Left lung (tissue), 4 donors: ENCODE measurements at regions not wholly inside any gene's neighbourhood (a gene's known extent, or its start where the extent isn't known, plus 50 kb on each side); places are given as distances from the start of the nearest gene placed in this dataset.
A peak's percentile ranks its signal among the peaks of the same experiment; 100 is the strongest.

Source experiments
- ATAC-seq: fragments of 200-7000 bp; cut with Tn5 transposase; one replicate; pipeline ENCODE4 v1.9.1; 2020; ENCODE audit warnings: moderate library complexity
- DNase-seq, 4 donors: peaks; one replicate each; pipeline ENCODE4 v3.0.0-alpha.2; 2013 to 2020
- H3K27ac ChIP-seq, 2 donors: fragments of 200-600 bp; sonication (generic) in 1 of 2; one replicate each; pipeline versions ENCODE4 v1.5.0 to v1.8.0; 2020 to 2021
- H3K27me3 ChIP-seq, 2 donors: fragments of 200-600 bp; sonication (generic) in 1 of 2; one replicate each; pipeline versions ENCODE4 v1.5.0 to v1.8.0; 2020 to 2021
- H3K36me3 ChIP-seq, 2 donors: fragments of 200-600 bp; sonication (generic) in 1 of 2; one replicate each; pipeline versions ENCODE4 v1.5.0 to v1.8.0; 2020 to 2021
- H3K4me1 ChIP-seq, 2 donors: fragments of 200-600 bp; one replicate each; pipeline ENCODE4 v1.8.0; 2021
- H3K4me3 ChIP-seq, 2 donors: fragments of 200-600 bp; sonication (generic) in 1 of 2; one replicate each; pipeline versions ENCODE4 v1.5.0 to v1.8.0; 2020 to 2021; ENCODE audit warnings: mild to moderate bottlenecking in 1 of 2
- H3K9me3 ChIP-seq, 2 donors: fragments of 200-600 bp; sonication (generic) in 1 of 2; one replicate each; pipeline versions ENCODE4 v1.5.0 to v1.8.0; 2020 to 2021
- intact Hi-C, 2 donors: fragments of 100-400 bp; cut with DNase I; formaldehyde crosslinking; loops; one replicate each; pipeline versions ENCODE4 v1.11.2 to v1.14.2; 2022
- TF ChIP-seq, protein P1 (sequence below), 2 donors: fragments of 200-600 bp; sonication (generic) in 1 of 2; IDR thresholded peaks; one replicate each; pipeline versions ENCODE4 v1.5.0 to v1.8.0; 2021; ENCODE audit warnings: antibody characterized with exemption in 2 of 2
- donor health status: DM: no; HTN: yes; CAD: no.
- donor health status: DM: no; HTN: no; CAD: no.

GRCh38 chr7:21113609-21114415, 314.1 kb upstream of the SP4 start:
- Histone ChIP-seq H3K27ac (no peak overlapping the region), H3K9me3 (no peaks in the 10 kb centered on the region), H3K4me1 (no peaks in the 10 kb centered on the region), H3K27me3 (peaks cover 0 to 6% of the 10 kb centered on the region in 2 donors), H3K36me3 (no peaks in the 10 kb centered on the region), H3K4me3 (no peak overlapping the region)
- intact Hi-C loops: no loop called here
- ATAC-seq: no peak
- TF ChIP-seq, protein P1, sequence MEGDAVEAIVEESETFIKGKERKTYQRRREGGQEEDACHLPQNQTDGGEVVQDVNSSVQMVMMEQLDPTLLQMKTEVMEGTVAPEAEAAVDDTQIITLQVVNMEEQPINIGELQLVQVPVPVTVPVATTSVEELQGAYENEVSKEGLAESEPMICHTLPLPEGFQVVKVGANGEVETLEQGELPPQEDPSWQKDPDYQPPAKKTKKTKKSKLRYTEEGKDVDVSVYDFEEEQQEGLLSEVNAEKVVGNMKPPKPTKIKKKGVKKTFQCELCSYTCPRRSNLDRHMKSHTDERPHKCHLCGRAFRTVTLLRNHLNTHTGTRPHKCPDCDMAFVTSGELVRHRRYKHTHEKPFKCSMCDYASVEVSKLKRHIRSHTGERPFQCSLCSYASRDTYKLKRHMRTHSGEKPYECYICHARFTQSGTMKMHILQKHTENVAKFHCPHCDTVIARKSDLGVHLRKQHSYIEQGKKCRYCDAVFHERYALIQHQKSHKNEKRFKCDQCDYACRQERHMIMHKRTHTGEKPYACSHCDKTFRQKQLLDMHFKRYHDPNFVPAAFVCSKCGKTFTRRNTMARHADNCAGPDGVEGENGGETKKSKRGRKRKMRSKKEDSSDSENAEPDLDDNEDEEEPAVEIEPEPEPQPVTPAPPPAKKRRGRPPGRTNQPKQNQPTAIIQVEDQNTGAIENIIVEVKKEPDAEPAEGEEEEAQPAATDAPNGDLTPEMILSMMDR (IDR thresholded peaks at IDR 0.05): no peak
- DNase-seq: no peak

- intact Hi-C loops: no loop called here
- H3K27ac ChIP-seq: no peak overlapping the region
- H3K4me1 ChIP-seq: no peaks in the 10 kb centered on the region
- no peaks in the 10 kb centered on the region for H3K36me3 ChIP-seq
- H3K27me3 ChIP-seq: peaks cover 0 to 3% of the 10 kb centered on the region in 2 donors
- DNase-seq (no peak), ATAC-seq (no peak)
- H3K9me3 ChIP-seq: no peaks in the 10 kb centered on the region
- TF ChIP-seq, protein P1 (IDR thresholded peaks at IDR 0.05): no peak
- H3K4me3 ChIP-seq: no peak overlapping the region
Observed at GRCh38 chr7:21123586-21123985, 304.3 kb upstream of the SP4 start.

DNA sequence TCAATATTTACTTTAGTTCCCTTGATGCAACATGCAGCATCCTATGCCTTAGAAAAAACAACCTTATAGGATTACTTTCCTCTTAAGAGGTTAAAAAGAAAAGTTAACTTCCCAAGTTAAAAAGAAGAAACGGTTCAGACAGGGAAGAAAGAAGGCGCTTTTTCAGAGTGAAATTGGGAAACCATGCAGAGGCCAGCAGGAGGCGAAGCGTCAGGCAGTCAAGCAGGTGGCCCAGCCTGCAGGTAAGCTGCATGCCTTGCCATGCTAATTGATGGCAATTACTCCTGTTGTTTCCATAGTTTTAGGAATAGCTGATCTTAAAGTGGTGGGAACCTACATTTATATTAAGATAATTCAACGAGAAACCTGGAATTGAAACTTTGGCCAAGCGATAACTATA, 302.6 kb upstream of the SP4 start:
- intact Hi-C loops: no loop called here
- TF ChIP-seq, protein P1 (IDR thresholded peaks at IDR 0.05): no peak
- H3K27ac ChIP-seq: no peak overlapping the region
- H3K36me3 ChIP-seq: no peaks in the 10 kb centered on the region
- H3K4me3 ChIP-seq: no peak overlapping the region
- ATAC-seq (no peak), DNase-seq (no peak)
- no peaks in the 10 kb centered on the region for H3K9me3 ChIP-seq
- peaks cover 0 to 4% of the 10 kb centered on the region in 2 donors for H3K27me3 ChIP-seq
- no peaks in the 10 kb centered on the region for H3K4me1 ChIP-seq

GRCh38 chr7:21128062-21128817, 299.6 kb upstream of the SP4 start:
- intact Hi-C loops: no loop called here
- TF ChIP-seq, protein P1 (IDR thresholded peaks at IDR 0.05): no peak
- DNase-seq (peak in 2 of 4 donors; percentile 32 to 54), ATAC-seq (no peak)
- Histone ChIP-seq H3K27ac (no peak overlapping the region), H3K4me3 (no peak overlapping the region), H3K4me1 (no peaks in the 10 kb centered on the region), H3K27me3 (peaks cover 0 to 4% of the 10 kb centered on the region in 2 donors), H3K36me3 (no peaks in the 10 kb centered on the region), H3K9me3 (no peaks in the 10 kb centered on the region)

GRCh38 chr7:21131897-21132296, 296.0 kb upstream of the SP4 start:
- Histone ChIP-seq H3K9me3 (peaks cover 0 to 8% of the 10 kb centered on the region in 2 donors), H3K27ac (no peak overlapping the region), H3K4me1 (no peaks in the 10 kb centered on the region), H3K27me3 (peaks cover 0 to 4% of the 10 kb centered on the region in 2 donors), H3K4me3 (no peak overlapping the region), H3K36me3 (no peaks in the 10 kb centered on the region)
- ATAC-seq (no peak), DNase-seq (no peak)
- intact Hi-C loops: no loop called here
- TF ChIP-seq, protein P1 (IDR thresholded peaks at IDR 0.05): no peak
